IMR-90 (cell line): ENCODE measurements at regions not wholly inside any gene's neighbourhood (a gene's known extent, or its start where the extent isn't known, plus 50 kb on each side); places are given as distances from the start of the nearest gene placed in this dataset.

Experiments
- ATAC-seq: fragments of 200-7000 bp; cut with Tn5 transposase; 2 replicates; pipeline ENCODE4 v1.9.1; 2020; ENCODE audit warnings: low read depth, mild to moderate bottlenecking, moderate library complexity
- BruUV-seq: library from RNA; stranded (reverse); fragments of 400-500 nt; replicated peaks from 2 replicates; lab custom pipeline; 2021; lab: Mats Ljungman, UMichigan
- CTCF ChIA-PET: fragments of 300-600 bp; formaldehyde crosslinking; extraction: SDS; loops from one replicate; lab custom pipeline; 2021; ENCODE audit warnings: antibody characterized with exemption; lab: Yijun Ruan, JAX
- POLR2A ChIA-PET: fragments of 300-600 bp; sonication (Branson Sonifier 250); formaldehyde crosslinking; loops from one replicate; lab custom pipeline; 2022; ENCODE audit warnings: antibody characterized with exemption; ENCODE audit not compliant: unreplicated experiment; lab: Charles Lee
- DNase-seq: peaks from one replicate; pipeline ENCODE4 v3.0.0; 2013
- H2AFZ ChIP-seq: replicated peaks from 2 replicates; pipeline ENCODE3; 2013; ENCODE audit warnings: low read length, mild to moderate bottlenecking; ENCODE audit not compliant: poor library complexity
- H2AK5ac ChIP-seq: 2 replicates; pipeline ENCODE4 v1.6.1; 2013; ENCODE audit warnings: low read depth, low read length, inconsistent platforms
- H2AK9ac ChIP-seq: replicated peaks from 2 replicates; pipeline ENCODE3; 2013; ENCODE audit warnings: mild to moderate bottlenecking, low read depth, low read length, moderate library complexity; ENCODE audit not compliant: poor library complexity
- H2BK120ac ChIP-seq: 2 replicates; pipeline ENCODE4 v1.6.1; 2013; ENCODE audit warnings: low read depth, low read length, inconsistent platforms
- H2BK15ac ChIP-seq: 3 replicates; pipeline ENCODE4 v1.6.1; 2013; ENCODE audit warnings: low read depth, low read length, inconsistent platforms
- H2BK20ac ChIP-seq: 2 replicates; pipeline ENCODE4 v1.6.1; 2013; ENCODE audit warnings: low read depth, mild to moderate bottlenecking, inconsistent platforms, low read length, moderate library complexity
- H2BK5ac ChIP-seq: 2 replicates; pipeline ENCODE4 v1.6.1; 2013; ENCODE audit warnings: mild to moderate bottlenecking, low read depth, low read length, inconsistent platforms; ENCODE audit not compliant: poor library complexity, severe bottlenecking
- H3K14ac ChIP-seq: replicated peaks from 2 replicates; pipeline ENCODE4 v1.6.1; 2013; ENCODE audit warnings: low read depth, low read length, inconsistent platforms
- H3K18ac ChIP-seq: 2 replicates; pipeline ENCODE4 v1.6.1; 2013; ENCODE audit warnings: low read depth, low read length, control low read depth
- H3K23ac ChIP-seq: 2 replicates; pipeline ENCODE4 v1.6.1; 2013; ENCODE audit warnings: low read depth, low read length, inconsistent platforms
- H3K27ac ChIP-seq: 2 replicates; pipeline ENCODE4 v1.5.1; 2013; ENCODE audit warnings: mild to moderate bottlenecking, control low read depth, low read length; ENCODE audit not compliant: insufficient read depth
- H3K27me3 ChIP-seq: 2 replicates; pipeline ENCODE4 v1.6.1; 2013; ENCODE audit warnings: low read length; ENCODE audit not compliant: control insufficient read depth, insufficient read depth
- H3K36me3 ChIP-seq: 2 replicates; pipeline ENCODE4 v1.6.1; 2013; ENCODE audit warnings: low read length, mixed read lengths; ENCODE audit not compliant: control insufficient read depth, insufficient read depth
- H3K4ac ChIP-seq: 2 replicates; pipeline ENCODE4 v1.6.1; 2013; ENCODE audit warnings: low read depth, low read length, inconsistent platforms
- H3K4me1 ChIP-seq: 2 replicates; pipeline ENCODE4 v1.6.1; 2013; ENCODE audit warnings: low read length, mixed read lengths; ENCODE audit not compliant: control insufficient read depth, insufficient read depth
- H3K4me2 ChIP-seq: 2 replicates; pipeline ENCODE4 v1.6.1; 2013; ENCODE audit warnings: low read depth, mild to moderate bottlenecking, control low read depth, low read length, moderate library complexity
- H3K4me3 ChIP-seq: 2 replicates; pipeline ENCODE4 v1.5.1; 2013; ENCODE audit warnings: low read depth, mild to moderate bottlenecking, control low read depth, low read length, moderate library complexity; ENCODE audit not compliant: insufficient read depth
- H3K56ac ChIP-seq: 2 replicates; pipeline ENCODE4 v1.6.1; 2013; ENCODE audit warnings: low read length, inconsistent platforms; ENCODE audit not compliant: insufficient read depth; ENCODE audit errors: extremely low read depth
- H3K79me1 ChIP-seq, 2 experiments: 2 replicates each; pipeline ENCODE4 v1.6.1; 2013; ENCODE audit warnings: low read length in 2 of 2, inconsistent platforms in 1 of 2, low read depth in 1 of 2
- H3K9ac ChIP-seq: 2 replicates; pipeline ENCODE4 v1.6.1; 2013; ENCODE audit warnings: low read depth, low read length, control low read depth
- H3K9me1 ChIP-seq: 2 replicates; pipeline ENCODE4 v1.6.1; 2013; ENCODE audit warnings: low read length, inconsistent platforms; ENCODE audit not compliant: insufficient read depth
- H3K9me3 ChIP-seq: 2 replicates; pipeline ENCODE4 v1.6.1; 2013; ENCODE audit warnings: low read length; ENCODE audit not compliant: control insufficient read depth, insufficient read depth
- H4K20me1 ChIP-seq: 2 replicates; pipeline ENCODE4 v1.6.1; 2013; ENCODE audit warnings: low read length, inconsistent platforms; ENCODE audit not compliant: insufficient read depth
- H4K5ac ChIP-seq: 2 replicates; pipeline ENCODE4 v1.6.1; 2013; ENCODE audit warnings: mild to moderate bottlenecking, low read depth, low read length, control low read depth
- H4K8ac ChIP-seq, 2 experiments: 2 replicates each; pipeline ENCODE4 v1.6.1; 2013; ENCODE audit warnings: low read depth in 2 of 2, low read length in 2 of 2, control low read depth in 1 of 2, inconsistent platforms in 1 of 2
- H4K91ac ChIP-seq: 2 replicates; pipeline ENCODE4 v1.6.1; 2013; ENCODE audit warnings: low read depth, low read length, inconsistent platforms; ENCODE audit not compliant: insufficient read depth
- CEBPB ChIP-seq: IDR thresholded peaks from 2 replicates; pipeline ENCODE4 v1.6.1; 2012; ENCODE audit warnings: low read depth, low read length, improper control_type of control experiment
- CHD1 ChIP-seq: IDR thresholded peaks from 2 replicates; pipeline ENCODE4 v1.6.1; 2012; ENCODE audit warnings: low read depth, low read length, improper control_type of control experiment
- ELK1 ChIP-seq: fragments of 150-350 bp; IDR thresholded peaks from 2 replicates; pipeline ENCODE4 v1.6.1; 2016; ENCODE audit warnings: low read depth, mild to moderate bottlenecking, low read length, moderate library complexity, borderline replicate concordance
- FOS ChIP-seq: fragments of 150-350 bp; IDR thresholded peaks from 2 replicates; pipeline ENCODE4 v1.6.1; 2016; ENCODE audit warnings: low read depth, low read length
- MXI1 ChIP-seq: IDR thresholded peaks from 2 replicates; pipeline ENCODE4 v1.6.1; 2012; ENCODE audit warnings: low read depth, mild to moderate bottlenecking, low read length, moderate library complexity, borderline replicate concordance
- POLR2A ChIP-seq: IDR thresholded peaks from 2 replicates; pipeline ENCODE4 v1.6.1; 2012; ENCODE audit warnings: mild to moderate bottlenecking, low read depth, low read length
- RCOR1 ChIP-seq: IDR thresholded peaks from 2 replicates; pipeline ENCODE4 v1.6.1; 2012; ENCODE audit warnings: mild to moderate bottlenecking, low read length, improper control_type of control experiment; ENCODE audit not compliant: insufficient replicate concordance
- RFX5 ChIP-seq: IDR thresholded peaks from 2 replicates; pipeline ENCODE4 v1.8.0; 2012; ENCODE audit warnings: low read depth, mild to moderate bottlenecking, low read length, moderate library complexity
- SMC3 ChIP-seq: fragments of 150-350 bp; IDR thresholded peaks from 2 replicates; pipeline ENCODE4 v1.6.1; 2016; ENCODE audit warnings: low read depth, mild to moderate bottlenecking, antibody characterized with exemption, low read length, moderate library complexity
- WGBS, 2 experiments: methylation state at CpG; one replicate each; pipeline versions ENCODE4 v1.1.5 to v1.1.7; 2013; ENCODE audit warnings: missing lambda C conversion rate in 2 of 2; ENCODE audit not compliant: insufficient read length in 1 of 2; ENCODE audit errors: extremely low coverage in 2 of 2; 5-methylcytosine and 5-hydroxymethylcytosine counted together
- dilution Hi-C: fragments of 300-500 bp; cut with HindIII; formaldehyde crosslinking; loops from one replicate; pipeline ENCODE4 v1.14.3; 2018; ENCODE audit warnings: low sequenced_read_pairs; ENCODE audit not compliant: unreplicated experiment
- in situ Hi-C: fragments of 300-500 bp; cut with MboI; formaldehyde crosslinking; loops from 3 replicates; pipeline ENCODE4 v1.14.3; 2019; ENCODE audit warnings: low sequenced_read_pairs, inconsistent platforms, mixed read lengths
- intact Hi-C: fragments of 100-400 bp; cut with micrococcal nuclease; formaldehyde crosslinking; loops from 2 replicates; pipeline ENCODE4 v1.10.0; 2022
- TF ChIP-seq, protein P1 (sequence below): fragments of 150-350 bp; IDR thresholded peaks from 2 replicates; pipeline ENCODE4 v1.6.1; 2017; ENCODE audit warnings: mild to moderate bottlenecking, antibody characterized with exemption, low read length, low read depth

GRCh38 chr6:104621396-104621795 lies 238.3 kb downstream of the HACE1 start:
- WGBS, 2 experiments: no CpG with 5 or more reads among the region's 2 CpGs
- Histone ChIP-seq H3K9me3 (no peaks in the 10 kb centered on the region), H4K5ac (no peak overlapping the region), H3K27me3 (no peaks in the 10 kb centered on the region), H3K36me3 (no peaks in the 10 kb centered on the region), H4K20me1 (no peaks in the 10 kb centered on the region), H3K9me1 (no peaks in the 10 kb centered on the region), H3K9ac (no peak overlapping the region), H2BK5ac (no peak overlapping the region), H3K4me1 (no peaks in the 10 kb centered on the region), H3K56ac (no peak overlapping the region), H3K4ac (no peak overlapping the region), H3K4me2 (no peak overlapping the region), H2AK9ac (no peak overlapping the region), H2BK15ac (no peak overlapping the region), H3K14ac (no peak overlapping the region), H3K4me3 (no peak overlapping the region), H3K18ac (no peak overlapping the region), H2AK5ac (no peak overlapping the region), H3K79me1 (no peaks in the 10 kb centered on the region), H3K27ac (no peak overlapping the region), H4K91ac (no peak overlapping the region), H3K23ac (no peak overlapping the region), H2BK120ac (no peak overlapping the region), H2AFZ (no peak overlapping the region), H4K8ac (no peak overlapping the region), H2BK20ac (no peak overlapping the region)
- TF ChIP-seq SMC3: no peak
- TF ChIP-seq RCOR1: no peak
- no peak for TF ChIP-seq MXI1
- TF ChIP-seq CHD1: no peak
- no peak for TF ChIP-seq POLR2A
- no peak for TF ChIP-seq CEBPB
- TF ChIP-seq FOS: no peak
- TF ChIP-seq ELK1: no peak
- TF ChIP-seq, protein P1, sequence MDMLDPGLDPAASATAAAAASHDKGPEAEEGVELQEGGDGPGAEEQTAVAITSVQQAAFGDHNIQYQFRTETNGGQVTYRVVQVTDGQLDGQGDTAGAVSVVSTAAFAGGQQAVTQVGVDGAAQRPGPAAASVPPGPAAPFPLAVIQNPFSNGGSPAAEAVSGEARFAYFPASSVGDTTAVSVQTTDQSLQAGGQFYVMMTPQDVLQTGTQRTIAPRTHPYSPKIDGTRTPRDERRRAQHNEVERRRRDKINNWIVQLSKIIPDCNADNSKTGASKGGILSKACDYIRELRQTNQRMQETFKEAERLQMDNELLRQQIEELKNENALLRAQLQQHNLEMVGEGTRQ: no peak
- TF ChIP-seq RFX5: no peak
- in situ Hi-C loops: no loop called here
- ATAC-seq: no peak
- intact Hi-C loops: no loop called here
- no TSS peak for BruUV-seq
- DNase-seq: no peak
- dilution Hi-C loops: no loop called here
- ChIA-PET POLR2A (no interaction called here), CTCF (no interaction called here)
